ENCODE measurements at regions not wholly inside any gene's neighbourhood (a gene's known extent, or its start where the extent isn't known, plus 50 kb on each side); places are given as distances from the start of the nearest gene placed in this dataset.
A peak's percentile ranks its signal among the peaks of the same experiment; 100 is the strongest.

- Histone ChIP-seq H3K9me3 (ENCODE audit: control insufficient read depth in 1 of 2, insufficient read depth in 1 of 2, low read length in 2 of 2) (no peaks in the 10 kb centered on the region), H3K4me3 (ENCODE audit: low read length) (no peak overlapping the region), H3K27me3 (ENCODE audit: control insufficient read depth in 1 of 2, insufficient read depth in 2 of 2, low read length in 2 of 2) (no peaks in the 10 kb centered on the region), H3K27ac (ENCODE audit: low read depth in 1 of 2, low read length in 2 of 2) (no peak overlapping the region), H3K36me3 (ENCODE audit: insufficient read depth, low read length) (no peaks in the 10 kb centered on the region), H3K4me1 (ENCODE audit: insufficient read depth, low read length) (no peaks in the 10 kb centered on the region)
- Mint-ChIP-seq H3K4me1 (ENCODE audit: low read depth) (no peaks in the 10 kb centered on the region), H3K36me3 (ENCODE audit: low read depth) (peaks cover 7% of the 10 kb centered on the region), H3K27me3 (no peaks in the 10 kb centered on the region), H3K4me3 (no peak overlapping the region), H3K27ac (no peak overlapping the region), H3K9me3 (no peaks in the 10 kb centered on the region)
- ATAC-seq (ENCODE audit: poor library complexity), result no peak
- POLR2A ChIA-PET, result interaction anchor here (0.7 kb wide), 1 partner anchor 28 kb away, joined by 3 read pairs; no protein-coding TSS in a partner anchor
- peak in 1 of 14 experiments; percentile 3 for DNase-seq
- TF ChIP-seq CTCF (IDR thresholded peaks at IDR 0.05), result no peak
- CTCF ChIA-PET, result interaction anchor here (0.9 kb wide), 1 partner anchor 20 kb away, joined by 4 read pairs; no protein-coding TSS in a partner anchor
- intact Hi-C loops (cut with DNase I, micrococcal nuclease), result loop anchor here in 1 of 2 experiments (10.0 kb wide), 2 partner anchors 52 to 112 kb away; no protein-coding TSS in a partner anchor
Measured at GRCh38 chrX:74232859-74233258, 71.1 kb upstream of the ZCCHC13 start.

- Mint-ChIP-seq H3K27ac (no peak overlapping the region), H3K4me1 (ENCODE audit: low read depth) (no peaks in the 10 kb centered on the region), H3K9me3 (no peaks in the 10 kb centered on the region), H3K4me3 (no peak overlapping the region), H3K27me3 (no peaks in the 10 kb centered on the region), H3K36me3 (ENCODE audit: low read depth) (peaks cover 9% of the 10 kb centered on the region)
- no peak for DNase-seq
- ATAC-seq (ENCODE audit: poor library complexity), result no peak
- Histone ChIP-seq H3K36me3 (ENCODE audit: insufficient read depth, low read length) (no peaks in the 10 kb centered on the region), H3K27me3 (ENCODE audit: control insufficient read depth in 1 of 2, insufficient read depth in 2 of 2, low read length in 2 of 2) (no peaks in the 10 kb centered on the region), H3K27ac (ENCODE audit: low read depth in 1 of 2, low read length in 2 of 2) (no peak overlapping the region), H3K4me1 (ENCODE audit: insufficient read depth, low read length) (no peaks in the 10 kb centered on the region), H3K4me3 (ENCODE audit: low read length) (no peak overlapping the region), H3K9me3 (ENCODE audit: control insufficient read depth in 1 of 2, insufficient read depth in 1 of 2, low read length in 2 of 2) (no peaks in the 10 kb centered on the region)
- ChIA-PET CTCF (no interaction called here), POLR2A (no interaction called here)
- intact Hi-C loops (cut with DNase I, micrococcal nuclease), result loop anchor here in 1 of 2 experiments (10.0 kb wide), 2 partner anchors 53 to 113 kb away; no protein-coding TSS in a partner anchor
- TF ChIP-seq CTCF (IDR thresholded peaks at IDR 0.05), result no peak
Measured at GRCh38 chrX:74231625-74232024, 72.4 kb upstream of the ZCCHC13 start.

- Mint-ChIP-seq H3K9me3 (no peaks in the 10 kb centered on the region), H3K27ac (no peak overlapping the region), H3K4me3 (no peak overlapping the region), H3K27me3 (no peaks in the 10 kb centered on the region), H3K36me3 (ENCODE audit: low read depth) (peaks cover 18% of the 10 kb centered on the region), H3K4me1 (ENCODE audit: low read depth) (no peaks in the 10 kb centered on the region)
- POLR2A ChIA-PET, result no interaction called here
- Histone ChIP-seq H3K36me3 (ENCODE audit: insufficient read depth, low read length) (no peaks in the 10 kb centered on the region), H3K9me3 (ENCODE audit: control insufficient read depth in 1 of 2, insufficient read depth in 1 of 2, low read length in 2 of 2) (peaks cover 0 to 5% of the 10 kb centered on the region in 2 experiments), H3K4me1 (ENCODE audit: insufficient read depth, low read length) (no peaks in the 10 kb centered on the region), H3K27ac (ENCODE audit: low read depth in 1 of 2, low read length in 2 of 2) (no peak overlapping the region), H3K4me3 (ENCODE audit: low read length) (no peak overlapping the region), H3K27me3 (ENCODE audit: control insufficient read depth in 1 of 2, insufficient read depth in 2 of 2, low read length in 2 of 2) (no peaks in the 10 kb centered on the region)
- intact Hi-C loops (cut with DNase I, micrococcal nuclease), result loop anchor here in 1 of 2 experiments (10.0 kb wide), 2 partner anchors 55 to 115 kb away; no protein-coding TSS in a partner anchor
- no peak for TF ChIP-seq CTCF (IDR thresholded peaks at IDR 0.05)
- CTCF ChIA-PET, result no interaction called here
- no peak for DNase-seq
- ATAC-seq (ENCODE audit: poor library complexity), result no peak
Measured at GRCh38 chrX:74230094-74230493, 73.9 kb upstream of the ZCCHC13 start.
